ENCODE measurements at regions not wholly inside any gene's neighbourhood (a gene's known extent, or its start where the extent isn't known, plus 50 kb on each side); places are given as distances from the start of the nearest gene placed in this dataset.
"Not testable (repeated sequence)": the region's sequence is repeated elsewhere in the genome, so short reads cannot be mapped to it uniquely, and the experiment has no call there.

GRCh38 chr2:123770996-123771720 is 253.9 kb upstream of the CNTNAP5 start:
- ATAC-seq: no peak
- intact Hi-C loops (cut with DNase I): no loop called here
- no peak for DNase-seq (ENCODE audit: missing footprints)

- intact Hi-C loops (cut with DNase I): no loop called here
- no peak for ATAC-seq
- no peak for DNase-seq (ENCODE audit: missing footprints)
Measured at GRCh38 chr2:123771928-123772632, 253.0 kb upstream of the CNTNAP5 start.

- DNase-seq (ENCODE audit: missing footprints): no peak
- no peak for ATAC-seq
- intact Hi-C loops (cut with DNase I): no loop called here
Measured at GRCh38 chr2:123777116-123777515, 248.0 kb upstream of the CNTNAP5 start.

- DNase-seq (ENCODE audit: missing footprints): no peak
- no peak for ATAC-seq
- intact Hi-C loops (cut with DNase I): no loop called here
Measured at GRCh38 chr2:123783164-123783563, 241.9 kb upstream of the CNTNAP5 start.

GRCh38 chr2:123785332-123785731 is 239.8 kb upstream of the CNTNAP5 start:
- ATAC-seq: no peak
- intact Hi-C loops (cut with DNase I): no loop called here
- DNase-seq (ENCODE audit: missing footprints): no peak

- ATAC-seq: no peak
- intact Hi-C loops (cut with DNase I): no loop called here
- DNase-seq (ENCODE audit: missing footprints): no peak
Measured at GRCh38 chr2:123791207-123791606, 233.9 kb upstream of the CNTNAP5 start.

GRCh38 chr2:123791684-123792083 is 233.4 kb upstream of the CNTNAP5 start:
- intact Hi-C loops (cut with DNase I): no loop called here
- no peak for DNase-seq (ENCODE audit: missing footprints)
- no peak for ATAC-seq

GRCh38 chr2:123804126-123804525 is 221.0 kb upstream of the CNTNAP5 start:
- ATAC-seq; intact Hi-C loops (cut with DNase I); DNase-seq (ENCODE audit: missing footprints): not testable (repeated sequence)

GRCh38 chr2:123805746-123806145 is 219.3 kb upstream of the CNTNAP5 start:
- ATAC-seq; DNase-seq (ENCODE audit: missing footprints); intact Hi-C loops (cut with DNase I): not testable (repeated sequence)

GRCh38 chr2:123808243-123808642 is 216.8 kb upstream of the CNTNAP5 start:
- DNase-seq (ENCODE audit: missing footprints) (peak; percentile 21), ATAC-seq (no peak)
- intact Hi-C loops (cut with DNase I): no loop called here

GRCh38 chr2:123811846-123812245 is 213.2 kb upstream of the CNTNAP5 start:
- intact Hi-C loops (cut with DNase I): no loop called here
- DNase-seq (ENCODE audit: missing footprints): no peak
- ATAC-seq: no peak

GRCh38 chr2:123816203-123816602 is 208.9 kb upstream of the CNTNAP5 start:
- intact Hi-C loops (cut with DNase I): no loop called here
- ATAC-seq (no peak), DNase-seq (ENCODE audit: missing footprints) (no peak)

- DNase-seq (ENCODE audit: missing footprints) (no peak), ATAC-seq (no peak)
- intact Hi-C loops (cut with DNase I): no loop called here
Measured at GRCh38 chr2:123816928-123817327, 208.2 kb upstream of the CNTNAP5 start.

GRCh38 chr2:123826729-123827271 is 198.3 kb upstream of the CNTNAP5 start:
- DNase-seq (ENCODE audit: missing footprints) (peak; percentile 42), ATAC-seq (no peak)
- intact Hi-C loops (cut with DNase I): no loop called here

GRCh38 chr2:123839326-123839725 is 185.8 kb upstream of the CNTNAP5 start:
- ATAC-seq (no peak), DNase-seq (ENCODE audit: missing footprints) (no peak)
- intact Hi-C loops (cut with DNase I): no loop called here

GRCh38 chr2:123840016-123840415 is 185.1 kb upstream of the CNTNAP5 start:
- ATAC-seq (no peak), DNase-seq (ENCODE audit: missing footprints) (no peak)
- intact Hi-C loops (cut with DNase I): no loop called here

- DNase-seq (ENCODE audit: missing footprints): no peak
- ATAC-seq: no peak
- intact Hi-C loops (cut with DNase I): no loop called here
Measured at GRCh38 chr2:123840574-123840973, 184.5 kb upstream of the CNTNAP5 start.

GRCh38 chr2:123851281-123851680 is 173.8 kb upstream of the CNTNAP5 start:
- intact Hi-C loops (cut with DNase I): no loop called here
- DNase-seq (ENCODE audit: missing footprints) (no peak), ATAC-seq (no peak)

- intact Hi-C loops (cut with DNase I): no loop called here
- ATAC-seq (no peak), DNase-seq (ENCODE audit: missing footprints) (no peak)
Measured at GRCh38 chr2:123853161-123853560, 171.9 kb upstream of the CNTNAP5 start.

- ATAC-seq; DNase-seq (ENCODE audit: missing footprints); intact Hi-C loops (cut with DNase I): not testable (repeated sequence)
Measured at GRCh38 chr2:123859031-123859430, 166.1 kb upstream of the CNTNAP5 start.
